K562 (cell line): ENCODE measurements at regions not wholly inside any gene's neighbourhood (a gene's known extent, or its start where the extent isn't known, plus 50 kb on each side); places are given as distances from the start of the nearest gene placed in this dataset.

Source experiments
- E2F6 ChIP-seq, 2 experiments: IDR thresholded peaks; 2 replicates each; pipeline ENCODE4 v1.6.1; 2011; ENCODE audit warnings: borderline replicate concordance in 1 of 2, control low read depth in 1 of 2, low read depth in 1 of 2, low read length in 1 of 2, mild to moderate bottlenecking in 1 of 2, mixed read lengths in 1 of 2, moderate library complexity in 1 of 2; ENCODE audit not compliant: insufficient read depth in 1 of 2, insufficient read length in 1 of 2, poor library complexity in 1 of 2, severe bottlenecking in 1 of 2; ENCODE audit errors: extremely low read depth in 1 of 2
- JUN ChIP-seq, 2 experiments: sonication (generic) in 1 of 2; formaldehyde crosslinking in 1 of 2; IDR thresholded peaks; 2 replicates each; pipeline versions ENCODE4 v1.6.1 to v1.8.0; 2012 to 2022; ENCODE audit warnings: borderline replicate concordance in 2 of 2, mild to moderate bottlenecking in 2 of 2, improper control_type of control experiment in 1 of 2, low read depth in 1 of 2, low read length in 1 of 2, missing genetic modification reagents in 1 of 2
- MAFG ChIP-seq: fragments of 450-650 bp; conservative IDR thresholded peaks from 2 replicates; pipeline ENCODE4 v1.6.1; 2016; ENCODE audit warnings: missing genetic modification characterization, missing compliant biosample characterization
- NFYB ChIP-seq: IDR thresholded peaks from 2 replicates; pipeline ENCODE4 v1.6.1; 2011; ENCODE audit warnings: mild to moderate bottlenecking, moderate library complexity; ENCODE audit not compliant: insufficient read length; ENCODE audit errors: extremely low read depth
- SAP30 ChIP-seq: fragments of 200-600 bp; sonication (generic); IDR thresholded peaks from 2 replicates; pipeline ENCODE4 v1.6.1; 2012; ENCODE audit warnings: borderline replicate concordance, low read depth, mild to moderate bottlenecking, moderate library complexity, low read length, control low read depth, inconsistent platforms; ENCODE audit not compliant: insufficient read depth, poor library complexity, severe bottlenecking
- THAP12 ChIP-seq: fragments of 250-450 bp; sonication (Bioruptor Pico); IDR thresholded peaks from 2 replicates; pipeline ENCODE4 v1.9.0; 2021; ENCODE audit warnings: mild to moderate bottlenecking, inconsistent platforms
- ZFPM2 ChIP-seq: fragments of 250-450 bp; sonication (Bioruptor Pico); IDR thresholded peaks from 2 replicates; pipeline ENCODE4 v1.5.1; 2022; ENCODE audit warnings: mild to moderate bottlenecking
- ZNF407 ChIP-seq: fragments of 450-650 bp; IDR thresholded peaks from 2 replicates; pipeline ENCODE4 v1.6.1; 2016; ENCODE audit warnings: low read depth
- ZNF431 ChIP-seq: sonication (generic); formaldehyde crosslinking; IDR thresholded peaks from 2 replicates; pipeline ENCODE4 v1.8.0; 2022; ENCODE audit warnings: mild to moderate bottlenecking, missing genetic modification reagents
- ZSCAN32 ChIP-seq: fragments of 450-650 bp; formaldehyde crosslinking; IDR thresholded peaks from 2 replicates; pipeline ENCODE4 v1.4.0; 2020; ENCODE audit warnings: mild to moderate bottlenecking, moderate library complexity

DNA sequence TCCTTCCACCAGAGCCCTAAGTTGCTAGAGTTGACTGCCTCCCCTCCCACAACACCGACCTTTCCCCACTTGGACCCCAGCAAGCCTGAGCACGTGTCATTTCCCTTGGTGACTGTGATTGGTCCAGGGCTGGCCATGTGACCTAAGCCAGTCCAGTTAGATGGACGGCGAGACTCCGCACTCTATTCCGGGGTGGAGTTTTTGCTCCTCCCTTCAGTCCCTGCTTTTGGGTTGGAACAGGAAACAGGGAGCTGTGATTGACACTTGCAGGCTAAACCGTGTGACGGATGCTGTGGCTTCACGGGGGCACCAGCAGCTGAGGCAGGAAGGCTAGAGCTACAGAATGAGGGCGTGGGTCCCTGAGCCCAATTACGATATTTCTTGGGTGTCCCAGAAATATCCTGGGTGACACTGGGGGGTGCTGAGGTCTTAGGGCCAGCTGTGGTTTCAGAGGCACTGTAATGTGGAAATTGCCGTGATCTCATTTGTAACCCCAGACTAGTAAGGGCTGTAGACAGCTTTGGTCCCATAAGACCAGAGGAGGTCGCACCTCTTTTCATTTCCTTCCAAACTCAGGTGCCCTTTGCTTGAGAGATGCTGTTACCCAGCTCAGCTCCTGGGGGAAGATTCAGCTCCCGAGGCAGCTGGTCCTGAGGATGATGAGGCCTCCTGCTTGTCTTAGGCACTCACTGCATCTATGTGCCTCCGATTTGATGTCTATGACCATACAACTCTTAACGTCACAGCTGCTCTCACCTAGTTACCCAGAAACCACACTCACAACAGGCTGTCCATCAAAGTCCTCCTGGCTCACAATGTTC lies 102.7 kb upstream of the NPTX2 start (continued):
- TF ChIP-seq JUN (IDR thresholded peaks at IDR 0.05; ENCODE audit: borderline replicate concordance, low read depth, low read length) (no peak), JUN (CRISPR knock-in tag; IDR thresholded peaks at IDR 0.05; ENCODE audit: borderline replicate concordance) (no peak), ZFPM2 (CRISPR knock-in tag) (no peak), MAFG (tag) (no peak), ZSCAN32 (CRISPR knock-in tag) (no peak), ZNF407 (no peak), E2F6 (IDR thresholded peaks at IDR 0.05; ENCODE audit: borderline replicate concordance in 1 of 2, extremely low read depth in 1 of 2, insufficient read depth in 1 of 2, insufficient read length in 1 of 2, low read depth in 1 of 2, low read length in 1 of 2, poor library complexity in 1 of 2, severe bottlenecking in 1 of 2) (peak in 1 of 2 experiments; percentile 20), SAP30 (no peak), THAP12 (no peak), NFYB (peak; percentile 46), ZNF431 (CRISPR knock-in tag) (no peak)
